ENCODE measurements at regions not wholly inside any gene's neighbourhood (a gene's known extent, or its start where the extent isn't known, plus 50 kb on each side); places are given as distances from the start of the nearest gene placed in this dataset.

GRCh38 chr5:124025306-124025845, 513.4 kb downstream of the CSNK1G3 start:
- no peak overlapping the region for H3K9ac ChIP-seq (ENCODE audit: insufficient read depth, low read depth, low read length)
- H2AFZ ChIP-seq (ENCODE audit: low read length) = no peak overlapping the region
- FAIRE-seq (no peak), ATAC-seq (no peak), DNase-seq (ENCODE audit: low spot score) (no peak)
- no peak overlapping the region for H3K27ac ChIP-seq (ENCODE audit: extremely low read length, insufficient read depth, low read length)
- 0 out of 2 replicates have a peak, but pooled peaks cover 8% of the 10 kb centered on the region for H3K9me3 ChIP-seq (ENCODE audit: low read length)
- H3K4me1 ChIP-seq (ENCODE audit: insufficient read depth, low read length) = no peaks in the 10 kb centered on the region
- no peak overlapping the region for H3K4me3 ChIP-seq (replicated peaks in 1 of 3; ENCODE audit: insufficient read depth in 1 of 3, low read depth in 2 of 3, low read length in 3 of 3)
- H4K20me1 ChIP-seq (ENCODE audit: insufficient read depth, low read length) = no peaks in the 10 kb centered on the region
- WGBS (ENCODE audit: low lambda C conversion rate) = 24% methylated on average over 6 of the region's 6 CpGs
- intact Hi-C loops (cut with micrococcal nuclease; ENCODE audit: unreplicated experiment) = no loop called here
- BruUV-seq (replicated peaks) = no TSS peak
- H3K27me3 ChIP-seq (ENCODE audit: control insufficient read depth in 1 of 2, insufficient read depth in 2 of 2, low read length in 2 of 2) = no peaks in the 10 kb centered on the region
- POLR2A ChIA-PET = no interaction called here
- no peaks in the 10 kb centered on the region for H3K79me2 ChIP-seq (ENCODE audit: insufficient read depth, low read length)
- in situ Hi-C loops (cut with HindIII; ENCODE audit: extremely low pct_ligation_motif_present, low pct_unique_long_range_greater_than_20kb) = no loop called here
- H3K36me3 ChIP-seq (replicated peaks in 1 of 2; ENCODE audit: control insufficient read depth in 1 of 2, insufficient read depth in 2 of 2, low read length in 2 of 2) = no peaks in the 10 kb centered on the region
- CTCF ChIA-PET (ENCODE audit: low intra/inter-chr PET ratio, low total read pairs) = no interaction called here
- TF ChIP-seq ZNF766 (CRISPR knock-in tag; IDR thresholded peaks at IDR 0.05; ENCODE audit: borderline replicate concordance) = no peak
- H3K4me2 ChIP-seq (ENCODE audit: low read depth, low read length) = no peak overlapping the region

- no peak for FAIRE-seq
- intact Hi-C loops (cut with micrococcal nuclease; ENCODE audit: unreplicated experiment) = no loop called here
- Histone ChIP-seq H3K9ac (ENCODE audit: insufficient read depth, low read depth, low read length) (no peak overlapping the region), H3K36me3 (replicated peaks in 1 of 2; ENCODE audit: control insufficient read depth in 1 of 2, insufficient read depth in 2 of 2, low read length in 2 of 2) (no peaks in the 10 kb centered on the region), H3K27me3 (ENCODE audit: control insufficient read depth in 1 of 2, insufficient read depth in 2 of 2, low read length in 2 of 2) (no peaks in the 10 kb centered on the region), H3K4me3 (replicated peaks in 1 of 3; ENCODE audit: insufficient read depth in 1 of 3, low read depth in 2 of 3, low read length in 3 of 3) (no peak overlapping the region), H4K20me1 (ENCODE audit: insufficient read depth, low read length) (no peaks in the 10 kb centered on the region), H3K79me2 (ENCODE audit: insufficient read depth, low read length) (no peaks in the 10 kb centered on the region), H3K9me3 (ENCODE audit: low read length) (0 out of 2 replicates have a peak, but pooled peaks cover 10% of the 10 kb centered on the region), H3K4me2 (ENCODE audit: low read depth, low read length) (no peak overlapping the region), H3K4me1 (ENCODE audit: insufficient read depth, low read length) (no peaks in the 10 kb centered on the region), H3K27ac (ENCODE audit: extremely low read length, insufficient read depth, low read length) (no peak overlapping the region), H2AFZ (ENCODE audit: low read length) (no peak overlapping the region)
- BruUV-seq (replicated peaks) = no TSS peak
- in situ Hi-C loops (cut with HindIII; ENCODE audit: extremely low pct_ligation_motif_present, low pct_unique_long_range_greater_than_20kb) = no loop called here
- ATAC-seq = no peak
- POLR2A ChIA-PET = no interaction called here
- no peak for DNase-seq (ENCODE audit: low spot score)
- WGBS (ENCODE audit: low lambda C conversion rate) = 32% methylated on average over 3 of the region's 3 CpGs
- CTCF ChIA-PET (ENCODE audit: low intra/inter-chr PET ratio, low total read pairs) = no interaction called here
- TF ChIP-seq KLF16 (CRISPR knock-in tag; IDR thresholded peaks at IDR 0.05) (no peak), NFAT5 (CRISPR knock-in tag; IDR thresholded peaks at IDR 0.05) (no peak), ZFP41 (CRISPR knock-in tag; IDR thresholded peaks at IDR 0.05; ENCODE audit: borderline replicate concordance) (no peak), SRF (IDR thresholded peaks at IDR 0.05; ENCODE audit: low read depth, low read length) (no peak), ZNF563 (CRISPR knock-in tag; IDR thresholded peaks at IDR 0.05) (no peak), HNRNPUL1 (IDR thresholded peaks at IDR 0.05; ENCODE audit: low read depth, low read length) (no peak), ZNF607 (CRISPR knock-in tag; IDR thresholded peaks at IDR 0.05; ENCODE audit: borderline replicate concordance) (no peak), MAFF (IDR thresholded peaks at IDR 0.05; ENCODE audit: low read depth, low read length) (no peak), DNMT1 (CRISPR knock-in tag; IDR thresholded peaks at IDR 0.05) (no peak), ZNF569 (CRISPR knock-in tag; IDR thresholded peaks at IDR 0.05; ENCODE audit: borderline replicate concordance) (no peak), ZNF678 (CRISPR knock-in tag; IDR thresholded peaks at IDR 0.05) (no peak)
These were observed 511.0 kb downstream of the CSNK1G3 start for GRCh38 chr5:124022966-124023365.
